ENCODE measurements at regions not wholly inside any gene's neighbourhood (a gene's known extent, or its start where the extent isn't known, plus 50 kb on each side); places are given as distances from the start of the nearest gene placed in this dataset.
"Not testable (repeated sequence)": the region's sequence is repeated elsewhere in the genome, so short reads cannot be mapped to it uniquely, and the experiment has no call there.

DNA sequence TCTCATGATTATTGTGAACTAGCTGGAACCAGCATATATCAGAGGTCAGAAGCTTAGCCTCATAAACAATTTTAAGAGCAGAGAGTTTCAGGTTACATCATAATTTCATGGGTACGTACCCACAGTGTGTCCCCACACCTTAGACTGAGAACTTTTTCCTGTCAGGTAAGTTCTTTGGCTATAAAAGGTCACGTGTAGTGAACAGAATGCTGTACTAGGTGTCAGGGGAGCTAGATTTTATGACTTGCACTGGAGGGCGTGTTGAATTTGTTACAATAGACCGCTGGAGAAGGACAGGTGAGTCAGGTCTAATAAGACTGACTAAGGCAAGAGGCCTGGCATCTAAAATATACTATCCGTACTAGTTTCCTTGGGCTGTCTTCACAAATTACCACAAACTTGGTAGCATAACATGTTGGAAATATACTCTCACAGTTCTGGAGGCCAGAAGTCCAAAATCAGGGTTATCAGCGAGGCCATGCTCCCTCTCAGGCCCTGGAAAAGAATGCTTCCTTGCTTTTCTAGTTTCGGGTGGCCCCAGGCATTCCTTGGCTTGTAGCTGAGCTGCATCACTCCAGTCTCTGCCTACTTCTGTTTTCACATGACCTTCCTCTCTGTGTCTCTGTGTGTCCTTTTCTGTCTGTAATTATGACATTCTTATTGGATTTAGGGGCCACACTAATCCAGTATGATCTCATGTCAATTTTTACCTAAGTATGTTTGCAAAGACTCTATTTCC lies 512.0 kb upstream of the NR3C2 start:
- DNase-seq (ENCODE audit: low read depth) = no peak

DNA sequence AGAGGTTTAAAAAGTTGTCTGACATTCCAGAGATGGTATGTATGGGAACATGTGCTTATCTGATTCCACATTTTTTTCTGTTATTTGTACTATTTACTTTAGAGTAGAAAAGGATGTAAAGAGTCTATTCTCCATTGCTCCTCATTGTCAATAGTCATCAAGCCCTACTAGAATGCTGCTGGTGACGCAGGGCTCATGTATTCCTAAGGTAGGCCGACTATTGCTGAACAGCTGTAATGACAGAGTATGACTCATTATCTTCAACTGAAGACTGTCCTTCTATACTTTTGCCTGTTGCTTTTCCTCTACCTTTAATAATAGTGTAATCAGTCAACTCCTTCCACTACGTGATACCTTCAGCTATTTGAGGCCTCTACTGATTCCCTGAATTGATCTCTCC lies 509.1 kb upstream of the NR3C2 start:
- DNase-seq (ENCODE audit: low read depth) = no peak

GRCh38 chr4:148946271-148946670 lies 504.1 kb upstream of the NR3C2 start:
- DNase-seq (ENCODE audit: low read depth) = no peak

GRCh38 chr4:148944839-148945219 lies 502.6 kb upstream of the NR3C2 start:
- no peak for DNase-seq (ENCODE audit: low read depth)

DNA sequence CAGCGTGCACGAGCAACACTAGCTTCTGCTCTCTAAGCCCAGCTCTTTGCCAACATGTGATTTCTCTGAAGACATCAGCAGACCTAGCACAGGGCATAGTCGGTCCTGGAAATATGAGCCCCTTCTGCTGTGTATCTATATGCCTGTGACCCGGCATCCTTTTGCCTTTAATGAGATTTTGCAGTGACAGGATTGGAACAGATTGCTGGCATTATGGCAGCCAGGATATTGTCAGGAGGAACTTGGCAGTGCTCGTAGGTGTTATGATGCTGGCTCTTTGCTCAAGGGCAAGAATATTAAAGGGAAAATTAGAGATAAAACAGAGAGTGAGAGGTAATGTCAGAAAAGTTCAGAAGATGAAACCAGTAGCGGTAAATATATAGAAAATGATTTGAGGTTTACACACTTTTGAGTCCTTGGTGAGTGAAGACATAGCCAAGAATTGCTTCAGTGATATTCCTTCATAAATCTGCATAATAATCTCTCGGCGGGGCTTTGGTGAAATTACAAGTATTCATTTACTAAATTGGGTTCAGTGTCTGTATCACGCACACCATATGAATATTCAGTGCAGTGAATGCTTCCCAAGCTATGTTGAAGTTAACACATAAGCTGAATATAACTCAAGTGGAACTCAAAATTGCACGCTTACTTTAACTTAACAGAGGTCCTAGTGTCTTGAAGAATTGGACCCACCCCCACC lies 502.1 kb upstream of the NR3C2 start:
- DNase-seq (ENCODE audit: low read depth) = no peak

DNA sequence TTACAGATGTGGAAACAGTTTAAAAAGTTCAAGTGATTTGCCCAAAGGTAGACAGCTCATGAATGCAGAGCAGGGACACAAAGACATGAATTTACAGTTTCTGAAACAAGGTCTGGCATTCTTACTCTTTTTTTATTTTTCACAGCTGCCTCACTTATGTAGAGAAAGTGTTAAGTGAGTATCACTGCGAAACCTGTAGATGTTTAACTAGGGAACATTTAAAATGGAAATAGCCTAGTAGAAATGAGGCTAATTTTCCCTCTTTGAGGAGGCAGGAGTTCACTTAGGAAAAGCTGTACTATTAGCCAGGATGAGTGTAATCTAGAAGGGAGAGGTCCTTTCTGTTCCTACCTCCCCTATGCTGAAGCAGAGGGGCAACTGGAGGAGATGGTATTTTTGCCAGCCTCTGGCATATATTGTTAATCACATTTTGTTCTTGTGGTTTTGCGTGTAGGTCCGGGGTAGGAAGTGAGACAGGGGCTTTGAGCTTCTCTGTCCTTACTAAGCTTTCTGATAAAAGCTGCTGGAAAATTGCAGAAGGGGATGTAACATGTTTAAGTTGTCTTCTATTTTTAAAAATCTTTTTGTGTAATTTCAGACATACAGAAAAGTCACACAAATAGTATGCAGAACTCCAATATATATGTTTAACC lies 492.8 kb upstream of the NR3C2 start:
- DNase-seq (ENCODE audit: low read depth) = no peak

GRCh38 chr4:148926276-148927260 lies 484.4 kb upstream of the NR3C2 start:
- no peak for DNase-seq (ENCODE audit: low read depth)

DNA sequence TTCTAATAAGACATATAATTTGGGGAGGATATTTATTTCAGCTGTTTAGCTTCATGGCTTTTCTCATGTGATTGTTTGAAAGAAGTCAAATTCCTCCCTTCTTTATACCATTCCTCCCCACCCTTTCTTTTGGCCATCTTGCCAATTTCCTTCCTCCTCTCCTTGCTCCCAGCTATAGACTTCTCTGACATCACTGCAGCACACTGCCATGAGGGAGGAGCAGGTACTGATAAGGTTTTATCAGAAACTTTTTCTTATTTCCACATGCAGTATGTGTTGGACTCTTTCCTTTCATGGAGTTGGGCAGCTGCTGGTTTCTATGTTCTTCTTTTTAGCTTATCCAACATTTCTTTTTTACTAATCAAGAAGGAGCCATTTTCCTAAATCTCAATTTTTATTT lies 481.7 kb upstream of the NR3C2 start:
- DNase-seq (ENCODE audit: low read depth) = no peak

DNA sequence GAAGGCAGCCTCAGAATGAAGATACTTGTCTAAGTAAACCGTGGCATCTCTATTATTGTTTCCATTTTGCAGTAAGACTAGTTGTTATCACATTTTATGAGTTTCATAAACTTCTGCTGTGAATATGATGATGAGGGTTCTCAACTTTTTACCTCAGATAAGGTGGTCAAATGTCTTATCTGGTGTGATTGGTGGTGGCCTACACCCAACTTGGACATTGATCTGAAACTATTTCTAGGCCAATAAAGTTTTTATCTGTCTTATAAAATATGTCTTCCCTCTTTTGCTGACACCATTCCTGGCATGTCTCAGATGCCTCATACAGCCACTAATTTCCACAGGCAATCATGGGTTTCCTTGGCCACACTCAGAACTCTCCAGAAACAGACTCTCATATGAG lies 480.3 kb upstream of the NR3C2 start:
- DNase-seq (ENCODE audit: low read depth) = no peak

DNA sequence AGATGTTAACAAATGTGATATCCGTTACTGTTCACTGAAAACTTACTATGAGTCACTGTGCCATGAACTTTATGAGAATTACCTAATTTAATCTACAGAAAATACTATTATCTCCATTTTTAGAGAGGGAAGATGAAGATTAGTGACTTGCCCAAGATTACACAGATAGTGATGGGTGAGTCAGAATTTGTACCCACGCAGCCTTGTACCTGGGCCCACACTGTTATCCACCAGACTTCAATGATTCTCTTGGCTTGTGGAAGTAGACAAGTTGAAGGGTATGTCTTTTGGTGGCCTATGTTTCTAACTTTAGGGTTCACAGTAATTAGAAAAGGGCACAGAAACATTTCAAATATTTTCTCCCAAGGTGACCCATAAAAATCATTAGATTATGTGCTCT lies 472.5 kb upstream of the NR3C2 start:
- DNase-seq (ENCODE audit: low read depth) = no peak

DNA sequence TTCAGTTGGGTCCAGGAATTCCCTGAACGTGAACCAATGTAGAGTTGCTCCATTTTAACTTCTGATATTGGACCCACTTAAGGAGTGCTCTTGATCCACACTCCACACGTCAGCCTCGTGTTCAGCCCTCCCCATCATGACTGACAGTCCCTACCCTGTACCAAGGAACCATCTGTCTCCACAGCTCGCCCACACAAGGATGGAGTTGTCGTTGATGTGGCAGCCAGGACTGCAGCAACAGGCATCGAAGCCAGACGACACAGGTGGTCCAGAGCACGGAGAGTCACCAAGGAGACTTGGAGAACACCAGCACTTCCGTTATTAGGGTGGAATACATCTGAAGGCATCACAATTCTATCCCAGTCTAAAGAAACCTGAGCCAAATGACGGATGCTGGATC lies 472.1 kb upstream of the NR3C2 start:
- DNase-seq (ENCODE audit: low read depth) = no peak

DNA sequence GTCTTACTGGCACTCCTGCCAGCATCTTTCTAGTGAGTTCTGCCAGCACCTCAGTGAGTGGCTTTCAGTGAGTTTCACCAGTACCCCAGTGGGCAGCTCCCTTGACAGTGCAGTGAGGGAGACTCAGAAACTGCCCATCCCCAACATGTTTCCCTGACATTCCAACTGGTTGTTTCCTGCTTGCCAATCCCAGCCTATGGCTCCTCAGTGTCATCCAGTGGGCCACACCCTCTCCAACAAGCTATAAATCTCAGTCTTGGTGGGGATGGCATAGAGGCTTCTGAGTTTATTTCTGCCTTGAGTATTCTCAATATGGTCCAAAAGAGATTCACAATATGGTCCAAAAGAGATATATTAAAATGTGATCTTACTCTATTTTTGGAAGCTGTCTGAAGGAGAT lies 461.2 kb upstream of the NR3C2 start:
- DNase-seq (ENCODE audit: low read depth) = no peak

- DNase-seq (ENCODE audit: low read depth) = no peak
These were observed 459.0 kb upstream of the NR3C2 start for GRCh38 chr4:148901075-148901705.

- not testable (repeated sequence) for DNase-seq (ENCODE audit: low read depth)
These were observed 455.9 kb upstream of the NR3C2 start for GRCh38 chr4:148898139-148898538.

GRCh38 chr4:148893095-148893494 lies 450.9 kb upstream of the NR3C2 start:
- DNase-seq (ENCODE audit: low read depth) = no peak

GRCh38 chr4:148883891-148884290 lies 441.7 kb upstream of the NR3C2 start:
- DNase-seq (ENCODE audit: low read depth) = no peak

DNA sequence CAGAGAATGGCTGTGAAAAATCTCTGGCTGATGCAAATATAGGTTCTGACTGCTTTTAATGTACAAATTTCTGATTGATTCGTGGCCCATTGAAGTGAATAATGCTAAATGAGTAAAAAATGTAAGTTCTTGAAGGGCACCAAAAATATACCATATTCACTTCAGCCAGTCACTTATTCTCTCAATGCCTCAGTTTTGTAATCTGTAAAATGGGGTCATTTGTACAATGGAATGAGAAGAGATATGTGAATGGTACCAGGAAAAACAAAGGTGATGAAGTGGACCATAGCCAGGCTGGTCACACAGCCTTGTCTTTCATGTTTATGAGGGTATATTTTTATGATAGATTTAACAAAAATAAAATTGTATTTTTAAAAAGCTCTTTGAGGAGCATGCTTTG lies 441.2 kb upstream of the NR3C2 start:
- no peak for DNase-seq (ENCODE audit: low read depth)

GRCh38 chr4:148881860-148882643 lies 439.8 kb upstream of the NR3C2 start:
- DNase-seq (ENCODE audit: low read depth) = no peak

DNA sequence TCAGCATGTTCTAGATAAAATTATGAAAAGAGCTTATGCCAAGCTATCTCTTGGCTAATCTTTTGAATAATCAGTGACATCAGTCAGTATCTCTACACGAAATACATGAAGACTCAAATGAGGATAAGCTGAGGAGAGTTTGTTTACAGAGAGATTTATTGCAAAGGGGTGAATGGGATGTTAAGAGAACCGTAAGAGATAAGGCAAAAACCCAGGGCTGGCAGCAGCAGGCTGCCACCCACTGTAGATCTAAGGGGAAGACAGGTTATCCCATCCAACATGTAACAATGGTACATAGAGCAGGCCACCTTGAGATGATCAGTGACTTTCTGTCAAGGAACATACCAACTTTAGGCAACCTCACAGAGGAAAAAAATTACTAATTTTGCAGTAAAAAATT lies 432.1 kb upstream of the NR3C2 start:
- DNase-seq (ENCODE audit: low read depth) = no peak

- DNase-seq (ENCODE audit: low read depth) = no peak
These were observed 426.0 kb upstream of the NR3C2 start for GRCh38 chr4:148868191-148868590.

- no peak for DNase-seq (ENCODE audit: low read depth)
These were observed 424.5 kb upstream of the NR3C2 start for GRCh38 chr4:148866666-148867065.

Data from stromal cell of bone marrow (primary cell).